ENCODE measurements at regions not wholly inside any gene's neighbourhood (a gene's known extent, or its start where the extent isn't known, plus 50 kb on each side); places are given as distances from the start of the nearest gene placed in this dataset.

DNA sequence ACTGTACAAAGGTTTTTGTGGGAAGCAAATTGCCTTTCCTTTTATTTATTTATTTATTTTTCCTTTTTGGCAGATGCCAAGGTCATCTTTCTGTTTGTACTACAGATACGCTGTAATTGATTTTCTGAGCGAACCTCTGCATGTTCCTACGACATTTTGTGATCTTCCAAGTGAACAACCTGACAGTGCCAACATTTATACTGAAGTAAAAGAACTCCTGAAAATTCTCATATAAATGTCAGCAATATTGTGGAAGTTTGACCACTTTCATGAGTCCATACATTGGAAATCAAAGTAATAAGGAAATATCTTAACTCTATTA lies 86.8 kb upstream of the EEPD1 start:
- DNase-seq (ENCODE audit: low read depth): no peak

GRCh38 chr7:36070230-36070629 lies 82.8 kb upstream of the EEPD1 start:
- DNase-seq (ENCODE audit: low read depth): no peak

- DNase-seq (ENCODE audit: low read depth): no peak
Measured at GRCh38 chr7:36071605-36072004, 81.4 kb upstream of the EEPD1 start.

GRCh38 chr7:36072620-36073019 lies 80.4 kb upstream of the EEPD1 start:
- DNase-seq (ENCODE audit: low read depth): no peak

DNA sequence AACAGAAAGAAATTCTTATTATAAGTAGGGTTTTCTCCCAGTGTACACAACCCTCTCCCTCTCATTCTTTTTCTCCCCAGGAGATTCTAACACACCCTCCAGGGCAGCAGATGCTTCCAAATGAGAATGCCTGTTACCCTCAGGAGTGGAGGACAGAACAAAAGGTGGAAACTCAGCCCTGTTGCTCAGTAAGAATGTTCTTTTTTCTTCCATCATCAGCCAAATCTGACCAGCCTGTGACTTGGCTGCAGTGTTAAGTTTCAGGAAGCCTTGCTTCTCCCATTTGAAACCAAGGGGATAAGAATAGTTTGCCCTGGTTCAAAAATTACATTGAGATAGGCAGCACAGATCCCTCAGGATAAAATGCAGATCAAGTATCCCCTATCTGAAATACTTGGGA lies 77.5 kb upstream of the EEPD1 start:
- no peak for DNase-seq (ENCODE audit: low read depth)

DNA sequence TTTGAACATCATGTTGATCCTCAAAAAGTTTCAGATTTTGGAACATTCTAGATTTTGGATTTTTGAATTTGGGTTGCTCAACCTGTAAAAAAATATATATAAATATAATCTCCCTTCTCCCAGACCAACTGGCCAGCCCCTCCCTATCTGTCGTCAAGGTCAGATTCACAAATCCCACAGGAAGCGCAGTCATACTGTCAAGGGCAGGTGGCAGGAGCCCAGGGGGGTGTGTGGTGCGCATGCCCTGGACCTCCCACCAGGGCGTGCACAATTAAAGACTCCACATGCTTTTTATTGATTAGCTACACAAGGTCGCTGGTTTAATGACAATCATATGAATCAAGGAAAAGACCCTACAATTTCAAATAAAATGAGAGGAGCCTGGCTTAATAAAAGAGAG lies 77.0 kb upstream of the EEPD1 start:
- no peak for DNase-seq (ENCODE audit: low read depth)

- no peak for DNase-seq (ENCODE audit: low read depth)
Measured at GRCh38 chr7:36078816-36079360, 74.2 kb upstream of the EEPD1 start.

DNA sequence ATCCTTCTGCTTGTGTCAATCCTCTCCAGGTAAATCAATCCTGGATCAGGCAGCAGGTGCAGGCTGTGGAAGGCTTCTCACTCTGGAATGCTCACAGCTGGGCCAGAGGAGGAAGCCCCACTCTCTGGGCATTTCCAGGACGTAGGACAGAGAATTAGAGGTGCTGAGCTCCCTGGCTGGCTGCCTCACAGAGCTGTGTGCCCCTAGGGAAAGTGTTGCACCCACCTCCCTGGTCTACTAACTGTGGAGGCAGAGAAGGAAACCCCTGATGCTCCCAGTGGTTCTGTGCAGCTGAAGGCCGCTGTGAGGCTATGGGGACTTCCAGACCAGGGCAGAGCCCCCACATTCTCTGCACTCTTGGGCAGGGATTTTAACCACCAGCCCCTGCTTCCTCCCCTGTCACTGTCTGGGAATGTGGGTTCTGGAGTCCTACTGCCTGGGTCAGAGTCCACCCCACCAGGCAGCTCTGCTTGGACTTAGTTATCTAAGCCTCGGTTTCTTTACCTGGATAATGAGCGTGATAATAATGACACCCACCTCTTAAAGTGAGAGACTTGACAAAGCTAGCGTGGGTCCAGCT lies 73.5 kb upstream of the EEPD1 start:
- no peak for DNase-seq (ENCODE audit: low read depth)

DNA sequence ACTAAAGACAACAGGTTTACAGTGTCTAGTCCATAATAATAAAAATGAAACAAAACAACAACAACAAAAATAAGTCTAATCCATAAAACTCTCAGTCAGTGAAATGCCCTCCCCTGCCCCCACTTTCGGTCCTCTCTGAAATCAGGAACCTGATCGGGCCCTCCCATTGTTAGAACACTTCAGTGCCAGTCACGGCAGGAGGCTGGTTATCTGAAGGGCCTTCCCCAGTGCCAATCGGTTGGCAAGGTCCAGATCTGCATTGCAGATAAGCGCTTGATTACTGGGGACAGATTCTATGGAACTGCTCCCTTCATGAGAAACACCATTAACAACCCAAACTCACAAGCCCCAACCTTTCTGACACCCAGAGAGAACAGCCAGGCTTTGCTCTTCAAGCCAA lies 72.2 kb upstream of the EEPD1 start:
- no peak for DNase-seq (ENCODE audit: low read depth)

GRCh38 chr7:36082216-36082615 lies 70.8 kb upstream of the EEPD1 start:
- no peak for DNase-seq (ENCODE audit: low read depth)

DNA sequence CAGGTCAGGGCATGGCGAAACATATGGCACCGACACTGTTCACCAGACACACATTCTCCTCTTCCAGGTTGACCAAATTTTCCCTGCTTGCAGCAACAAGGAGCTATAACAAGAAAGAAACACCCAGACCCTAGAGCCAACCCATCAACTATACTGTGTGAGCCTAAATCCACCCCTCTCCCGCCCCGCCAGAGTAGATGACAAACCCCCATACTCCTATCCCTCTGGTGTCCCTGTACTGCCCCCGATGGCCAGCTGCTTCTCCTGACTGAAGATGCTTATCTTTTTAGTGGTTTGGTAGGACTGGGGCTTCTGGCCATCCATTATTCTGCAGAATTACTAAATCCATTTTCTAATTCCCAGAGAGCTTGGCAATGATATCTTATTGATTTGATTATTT lies 70.1 kb upstream of the EEPD1 start:
- no peak for DNase-seq (ENCODE audit: low read depth)

- no peak for DNase-seq (ENCODE audit: low read depth)
Measured at GRCh38 chr7:36083626-36084380, 69.3 kb upstream of the EEPD1 start.

DNA sequence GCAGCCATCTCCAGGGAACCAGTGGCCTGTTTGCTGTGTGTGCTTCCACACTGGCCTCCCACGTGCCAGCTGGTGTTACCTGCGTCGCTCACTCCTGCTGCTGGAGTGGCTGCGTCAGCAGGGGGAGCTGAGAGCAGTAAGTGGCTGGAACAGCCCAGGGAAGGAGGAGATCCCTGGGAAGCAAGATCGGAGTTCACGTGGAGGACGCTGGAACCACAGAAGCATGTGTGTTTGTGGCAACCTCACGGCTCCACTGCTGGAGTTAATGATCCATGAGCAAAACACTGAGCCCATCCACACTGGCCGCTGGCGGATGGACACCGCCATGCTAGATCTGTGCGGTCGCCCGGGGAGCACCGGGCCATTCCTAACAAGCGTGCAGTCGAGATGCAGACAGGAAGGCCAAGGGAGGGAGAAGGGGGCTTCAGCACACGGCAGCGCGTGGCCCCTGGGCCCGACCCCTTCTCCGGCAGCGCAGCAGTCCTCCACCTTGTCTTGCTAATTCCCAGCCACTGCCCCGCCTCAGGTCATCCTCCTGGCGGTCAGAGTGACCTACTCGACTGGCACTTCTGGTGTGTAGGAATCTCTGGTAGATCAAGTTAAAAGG lies 68.5 kb upstream of the EEPD1 start:
- DNase-seq (ENCODE audit: low read depth): no peak

- no peak for DNase-seq (ENCODE audit: low read depth)
Measured at GRCh38 chr7:36085096-36085495, 68.0 kb upstream of the EEPD1 start.

- no peak for DNase-seq (ENCODE audit: low read depth)
Measured at GRCh38 chr7:36086571-36086970, 66.5 kb upstream of the EEPD1 start.

GRCh38 chr7:36088553-36088952 lies 64.5 kb upstream of the EEPD1 start:
- no peak for DNase-seq (ENCODE audit: low read depth)

DNA sequence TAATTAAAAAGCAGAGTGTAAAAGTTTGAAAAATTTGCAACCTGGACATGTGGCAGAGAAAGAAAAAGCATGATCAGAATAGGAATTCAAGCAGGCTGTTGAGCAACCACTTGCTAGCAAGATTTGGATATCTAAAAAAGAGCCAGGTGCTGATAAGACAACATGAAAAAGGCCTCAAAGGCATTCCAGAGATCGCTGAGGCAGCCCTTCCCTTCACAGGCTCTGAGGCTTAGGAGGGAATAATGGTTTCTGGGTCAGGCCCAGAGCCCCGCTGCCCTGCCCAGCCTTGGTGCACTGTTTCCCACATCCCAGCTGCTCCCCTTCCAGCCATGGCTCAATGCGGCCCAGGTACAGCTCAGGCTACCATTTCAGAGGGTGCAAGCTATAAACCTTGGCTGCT lies 64.1 kb upstream of the EEPD1 start:
- no peak for DNase-seq (ENCODE audit: low read depth)

DNA sequence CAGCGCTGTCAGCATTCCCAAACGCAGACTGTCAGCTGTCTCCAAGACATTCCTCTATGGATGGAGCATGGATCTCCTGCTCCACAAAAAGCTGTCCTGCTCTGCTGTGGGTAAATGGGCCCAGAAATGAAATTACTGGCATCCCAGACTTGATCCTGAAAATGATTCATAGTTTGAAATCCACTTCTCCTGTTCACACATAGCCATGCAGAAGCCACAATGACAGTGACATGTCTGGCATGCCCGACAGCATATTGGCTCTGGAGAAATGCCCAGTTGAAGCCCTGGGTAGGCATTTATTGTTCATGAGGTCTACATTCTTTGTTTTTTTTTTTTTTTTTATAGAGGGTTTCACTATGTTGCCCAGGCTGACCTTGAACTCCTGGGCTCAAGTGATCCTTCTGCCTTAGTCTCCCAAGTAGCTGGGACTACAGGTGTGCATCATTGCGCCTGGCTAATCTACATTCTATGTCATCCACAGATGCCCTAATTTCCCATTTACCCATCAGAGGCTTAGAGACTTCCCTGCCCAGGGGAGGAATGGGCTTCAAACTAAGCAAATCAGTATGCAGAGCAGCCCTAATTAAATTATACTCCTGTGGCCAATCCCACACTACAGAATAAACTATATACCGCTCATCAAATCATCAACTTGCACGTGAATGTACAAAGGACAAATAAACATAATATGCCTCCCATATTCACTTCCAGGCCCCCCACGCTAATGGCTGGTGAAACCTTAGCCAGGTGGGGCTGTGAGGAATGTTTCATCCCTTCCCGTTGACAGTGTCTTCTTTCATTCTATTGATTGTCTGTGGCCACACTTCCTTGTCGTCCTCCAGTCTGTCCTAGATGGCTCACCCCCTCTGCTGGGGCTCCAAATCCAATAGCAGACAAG lies 61.8 kb upstream of the EEPD1 start:
- DNase-seq (ENCODE audit: low read depth): no peak

GRCh38 chr7:36091874-36092176 lies 61.2 kb upstream of the EEPD1 start:
- no peak for DNase-seq (ENCODE audit: low read depth)

DNA sequence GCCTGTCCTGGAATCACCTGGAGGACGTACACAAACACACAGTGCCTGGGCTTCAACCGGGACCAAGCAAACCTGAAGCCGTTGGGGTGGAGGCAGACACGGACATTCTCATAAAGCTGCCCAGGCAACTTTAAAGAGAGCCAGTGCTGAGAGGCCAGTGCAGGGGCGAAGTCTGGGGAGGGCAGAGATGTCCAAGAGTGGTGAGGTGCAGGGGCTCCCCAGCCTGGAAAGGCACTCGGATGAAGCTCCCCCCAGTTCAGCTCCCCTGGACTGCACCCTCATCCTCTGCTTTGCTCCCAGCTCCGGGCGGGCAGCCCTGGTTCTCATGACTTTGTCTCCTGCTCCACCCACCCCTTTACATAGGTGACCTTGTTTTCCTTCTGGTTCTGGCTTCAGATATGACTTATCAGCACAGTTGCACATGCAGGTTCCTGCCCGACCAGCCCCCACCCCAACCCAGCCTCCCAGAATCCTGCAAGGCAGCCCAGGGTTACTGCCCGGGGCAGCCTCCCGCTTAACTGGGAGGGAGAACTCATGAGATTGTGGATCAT lies 60.8 kb upstream of the EEPD1 start:
- DNase-seq (ENCODE audit: low read depth): no peak

- no peak for DNase-seq (ENCODE audit: low read depth)
Measured at GRCh38 chr7:36096460-36097095, 56.5 kb upstream of the EEPD1 start.

DNA sequence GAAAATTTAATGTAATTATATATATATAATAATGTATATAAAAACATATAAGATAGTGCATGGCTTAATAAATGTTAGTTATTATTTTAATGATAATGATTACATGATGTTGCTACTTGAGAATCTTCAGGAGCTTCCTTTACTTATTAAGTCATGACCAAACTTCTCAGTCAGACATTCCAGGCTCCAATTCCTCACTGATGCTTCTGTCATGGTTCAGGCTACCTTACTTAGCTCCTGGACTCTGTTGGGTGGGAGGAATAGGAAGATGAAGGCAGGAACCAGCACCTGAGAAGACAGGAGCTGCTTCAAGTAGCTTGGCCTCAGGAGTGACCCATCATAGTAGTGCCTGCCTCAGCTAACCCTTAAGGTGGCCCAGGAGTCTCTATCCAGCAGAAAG lies 55.0 kb upstream of the EEPD1 start:
- DNase-seq (ENCODE audit: low read depth): no peak
